ENCODE measurements at regions not wholly inside any gene's neighbourhood (a gene's known extent, or its start where the extent isn't known, plus 50 kb on each side); places are given as distances from the start of the nearest gene placed in this dataset.
"Not testable (repeated sequence)": the region's sequence is repeated elsewhere in the genome, so short reads cannot be mapped to it uniquely, and the experiment has no call there.

GRCh38 chr9:22954550-22954949 lies 507.9 kb downstream of the DMRTA1 start:
- intact Hi-C loops (cut with micrococcal nuclease), result no loop called here
- H3K4me3 Mint-ChIP-seq, result no peak overlapping the region
- H3K27ac Mint-ChIP-seq, result no peak overlapping the region
- H3K4me1 Mint-ChIP-seq, result no peaks in the 10 kb centered on the region
- Histone ChIP-seq H3K4me1 (ENCODE audit: control insufficient read depth in 2 of 2, insufficient read depth in 2 of 2, low read length in 2 of 2) (no peaks in the 10 kb centered on the region), H3K36me3 (ENCODE audit: control insufficient read depth in 2 of 3, insufficient read depth in 3 of 3, low read length in 3 of 3) (no peaks in the 10 kb centered on the region), H3K9me3 (ENCODE audit: control insufficient read depth in 2 of 3, low read length in 3 of 3) (no peaks in the 10 kb centered on the region), H3K27ac (ENCODE audit: low read depth, low read length) (no peak overlapping the region), H3K4me3 (ENCODE audit: low read length) (no peak overlapping the region), H3K27me3 (ENCODE audit: control insufficient read depth in 2 of 2, insufficient read depth in 2 of 2, low read length in 2 of 2) (no peaks in the 10 kb centered on the region)
- H3K27me3 Mint-ChIP-seq, result no peaks in the 10 kb centered on the region
- ATAC-seq, result no peak
- ChIA-PET POLR2A (no interaction called here), CTCF (no interaction called here)
- peaks cover 3 to 23% (median 9%) of the 10 kb centered on the region in 11 donors for H3K9me3 Mint-ChIP-seq
- no peak for DNase-seq
- peaks cover 0 to 4% (median 0%) of the 10 kb centered on the region in 5 donors for H3K36me3 Mint-ChIP-seq

- ATAC-seq (no peak), DNase-seq (no peak)
- Mint-ChIP-seq H3K27me3 (no peaks in the 10 kb centered on the region), H3K4me1 (no peaks in the 10 kb centered on the region), H3K4me3 (no peak overlapping the region), H3K36me3 (peaks cover 0 to 4% (median 0%) of the 10 kb centered on the region in 5 donors), H3K27ac (no peak overlapping the region), H3K9me3 (peaks cover 3 to 22% (median 8%) of the 10 kb centered on the region in 11 donors)
- Histone ChIP-seq H3K36me3 (ENCODE audit: control insufficient read depth in 2 of 3, insufficient read depth in 3 of 3, low read length in 3 of 3) (no peaks in the 10 kb centered on the region), H3K9me3 (ENCODE audit: control insufficient read depth in 2 of 3, low read length in 3 of 3) (no peaks in the 10 kb centered on the region), H3K27ac (ENCODE audit: low read depth, low read length) (no peak overlapping the region), H3K4me3 (ENCODE audit: low read length) (no peak overlapping the region), H3K4me1 (ENCODE audit: control insufficient read depth in 2 of 2, insufficient read depth in 2 of 2, low read length in 2 of 2) (no peaks in the 10 kb centered on the region), H3K27me3 (ENCODE audit: control insufficient read depth in 2 of 2, insufficient read depth in 2 of 2, low read length in 2 of 2) (no peaks in the 10 kb centered on the region)
- ChIA-PET CTCF (no interaction called here), POLR2A (no interaction called here)
- intact Hi-C loops (cut with micrococcal nuclease), result no loop called here
Observed at GRCh38 chr9:22954964-22955363, 508.3 kb downstream of the DMRTA1 start.

- ATAC-seq (no peak), DNase-seq (no peak)
- POLR2A ChIA-PET, result no interaction called here
- H3K4me1 Mint-ChIP-seq, result no peaks in the 10 kb centered on the region
- H3K4me3 Mint-ChIP-seq, result no peak overlapping the region
- H3K9me3 ChIP-seq (ENCODE audit: control insufficient read depth in 2 of 3, low read length in 3 of 3), result peaks cover 0 to 5% (median 0%) of the 10 kb centered on the region in 3 experiments
- H3K27ac ChIP-seq (ENCODE audit: low read depth, low read length), result no peak overlapping the region
- H3K27ac Mint-ChIP-seq, result no peak overlapping the region
- peaks cover 0 to 13% (median 0%) of the 10 kb centered on the region in 11 donors for H3K9me3 Mint-ChIP-seq
- H3K4me1 ChIP-seq (ENCODE audit: control insufficient read depth in 2 of 2, insufficient read depth in 2 of 2, low read length in 2 of 2), result no peaks in the 10 kb centered on the region
- intact Hi-C loops (cut with micrococcal nuclease), result no loop called here
- H3K27me3 Mint-ChIP-seq, result no peaks in the 10 kb centered on the region
- no peak overlapping the region for H3K4me3 ChIP-seq (ENCODE audit: low read length)
- CTCF ChIA-PET, result no interaction called here
- H3K36me3 ChIP-seq (ENCODE audit: control insufficient read depth in 2 of 3, insufficient read depth in 3 of 3, low read length in 3 of 3), result no peaks in the 10 kb centered on the region
- no peaks in the 10 kb centered on the region for H3K36me3 Mint-ChIP-seq
- no peaks in the 10 kb centered on the region for H3K27me3 ChIP-seq (ENCODE audit: control insufficient read depth in 2 of 2, insufficient read depth in 2 of 2, low read length in 2 of 2)
Observed at GRCh38 chr9:22969350-22969979, 522.8 kb downstream of the DMRTA1 start.

- no peak overlapping the region for H3K27ac ChIP-seq (ENCODE audit: low read depth, low read length)
- Mint-ChIP-seq H3K9me3 (peaks cover 0 to 13% (median 0%) of the 10 kb centered on the region in 11 donors), H3K27me3 (no peaks in the 10 kb centered on the region), H3K4me3 (no peak overlapping the region), H3K4me1 (no peaks in the 10 kb centered on the region), H3K36me3 (no peaks in the 10 kb centered on the region), H3K27ac (no peak overlapping the region)
- H3K9me3 ChIP-seq (ENCODE audit: control insufficient read depth in 2 of 3, low read length in 3 of 3), result peaks cover 0 to 5% (median 0%) of the 10 kb centered on the region in 3 experiments
- ATAC-seq (no peak), DNase-seq (no peak)
- no peaks in the 10 kb centered on the region for H3K4me1 ChIP-seq (ENCODE audit: control insufficient read depth in 2 of 2, insufficient read depth in 2 of 2, low read length in 2 of 2)
- CTCF ChIA-PET, result no interaction called here
- POLR2A ChIA-PET, result no interaction called here
- no peaks in the 10 kb centered on the region for H3K36me3 ChIP-seq (ENCODE audit: control insufficient read depth in 2 of 3, insufficient read depth in 3 of 3, low read length in 3 of 3)
- no peaks in the 10 kb centered on the region for H3K27me3 ChIP-seq (ENCODE audit: control insufficient read depth in 2 of 2, insufficient read depth in 2 of 2, low read length in 2 of 2)
- intact Hi-C loops (cut with micrococcal nuclease), result no loop called here
- H3K4me3 ChIP-seq (ENCODE audit: low read length), result no peak overlapping the region
Observed at GRCh38 chr9:22970434-22970975, 523.9 kb downstream of the DMRTA1 start.

- intact Hi-C loops (cut with micrococcal nuclease), result no loop called here
- Mint-ChIP-seq H3K27ac (no peak overlapping the region), H3K9me3 (peaks cover 0 to 13% (median 2%) of the 10 kb centered on the region in 11 donors), H3K36me3 (no peaks in the 10 kb centered on the region), H3K4me1 (no peaks in the 10 kb centered on the region), H3K4me3 (no peak overlapping the region), H3K27me3 (no peaks in the 10 kb centered on the region)
- Histone ChIP-seq H3K4me3 (ENCODE audit: low read length) (no peak overlapping the region), H3K27ac (ENCODE audit: low read depth, low read length) (no peak overlapping the region), H3K9me3 (ENCODE audit: control insufficient read depth in 2 of 3, low read length in 3 of 3) (no peaks in the 10 kb centered on the region), H3K4me1 (ENCODE audit: control insufficient read depth in 2 of 2, insufficient read depth in 2 of 2, low read length in 2 of 2) (no peaks in the 10 kb centered on the region), H3K27me3 (ENCODE audit: control insufficient read depth in 2 of 2, insufficient read depth in 2 of 2, low read length in 2 of 2) (no peaks in the 10 kb centered on the region), H3K36me3 (ENCODE audit: control insufficient read depth in 2 of 3, insufficient read depth in 3 of 3, low read length in 3 of 3) (no peaks in the 10 kb centered on the region)
- no peak for ATAC-seq
- ChIA-PET CTCF (no interaction called here), POLR2A (no interaction called here)
- DNase-seq, result no peak
Observed at GRCh38 chr9:22975951-22976350, 529.3 kb downstream of the DMRTA1 start.

- no peak for ATAC-seq
- H3K9me3 ChIP-seq (ENCODE audit: control insufficient read depth in 2 of 3, low read length in 3 of 3), result no peaks in the 10 kb centered on the region
- intact Hi-C loops (cut with micrococcal nuclease), result no loop called here
- no peak overlapping the region for H3K4me3 ChIP-seq (ENCODE audit: low read length)
- Mint-ChIP-seq H3K4me1 (no peaks in the 10 kb centered on the region), H3K27ac (no peak overlapping the region), H3K4me3 (no peak overlapping the region), H3K9me3 (peaks cover 0 to 13% (median 2%) of the 10 kb centered on the region in 11 donors), H3K36me3 (no peaks in the 10 kb centered on the region), H3K27me3 (no peaks in the 10 kb centered on the region)
- ChIA-PET CTCF (no interaction called here), POLR2A (no interaction called here)
- H3K4me1 ChIP-seq (ENCODE audit: control insufficient read depth in 2 of 2, insufficient read depth in 2 of 2, low read length in 2 of 2), result no peaks in the 10 kb centered on the region
- no peak overlapping the region for H3K27ac ChIP-seq (ENCODE audit: low read depth, low read length)
- no peaks in the 10 kb centered on the region for H3K36me3 ChIP-seq (ENCODE audit: control insufficient read depth in 2 of 3, insufficient read depth in 3 of 3, low read length in 3 of 3)
- no peak for DNase-seq
- H3K27me3 ChIP-seq (ENCODE audit: control insufficient read depth in 2 of 2, insufficient read depth in 2 of 2, low read length in 2 of 2), result no peaks in the 10 kb centered on the region
Observed at GRCh38 chr9:22976454-22976853, 529.8 kb downstream of the DMRTA1 start.

- H3K9me3 ChIP-seq (ENCODE audit: control insufficient read depth in 2 of 3, low read length in 3 of 3); H3K27me3 Mint-ChIP-seq; intact Hi-C loops (cut with micrococcal nuclease); DNase-seq; ATAC-seq; H3K36me3 ChIP-seq (ENCODE audit: control insufficient read depth in 2 of 3, insufficient read depth in 3 of 3, low read length in 3 of 3); H3K27me3 ChIP-seq (ENCODE audit: control insufficient read depth in 2 of 2, insufficient read depth in 2 of 2, low read length in 2 of 2); CTCF ChIA-PET; H3K27ac ChIP-seq (ENCODE audit: low read depth, low read length); H3K4me3 Mint-ChIP-seq; POLR2A ChIA-PET; H3K27ac Mint-ChIP-seq; H3K36me3 Mint-ChIP-seq; H3K4me1 Mint-ChIP-seq; H3K4me3 ChIP-seq (ENCODE audit: low read length); H3K4me1 ChIP-seq (ENCODE audit: control insufficient read depth in 2 of 2, insufficient read depth in 2 of 2, low read length in 2 of 2): not testable (repeated sequence)
- peaks cover 0 to 19% (median 2%) of the 10 kb centered on the region in 11 donors for H3K9me3 Mint-ChIP-seq
Observed at GRCh38 chr9:22980429-22980828, 533.8 kb downstream of the DMRTA1 start.

All from naive thymus-derived CD4-positive, alpha-beta T cell (primary cell).